Tibial nerve (tissue), 4 donors: ENCODE measurements at regions not wholly inside any gene's neighbourhood (a gene's known extent, or its start where the extent isn't known, plus 50 kb on each side); places are given as distances from the start of the nearest gene placed in this dataset.
"Not testable (repeated sequence)": the region's sequence is repeated elsewhere in the genome, so short reads cannot be mapped to it uniquely, and the experiment has no call there.

Experiments used
- DNase-seq, 2 donors: peaks; one replicate each; pipeline ENCODE4 v3.0.0-alpha.2; 2019; ENCODE audit warnings: low spot score in 2 of 2
- H3K27ac ChIP-seq, 4 donors: fragments of 200-600 bp; sonication (generic) in 3 of 4; one replicate each; pipeline ENCODE4 v1.5.1; 2017 to 2019; ENCODE audit warnings: mild to moderate bottlenecking in 1 of 4
- H3K27me3 ChIP-seq, 2 donors: fragments of 200-600 bp; sonication (generic) in 1 of 2; one replicate each; pipeline versions ENCODE4 v1.5.1 to v1.6.0; 2017 to 2019
- H3K36me3 ChIP-seq, 3 donors: fragments of 200-600 bp; sonication (generic); one replicate each; pipeline ENCODE4 v1.5.1; 2018 to 2019
- H3K4me1 ChIP-seq, 4 donors: fragments of 200-600 bp; sonication (generic) in 3 of 4; one replicate each; pipeline ENCODE4 v1.5.1; 2017 to 2019
- H3K4me3 ChIP-seq, 4 donors: fragments of 200-600 bp; sonication (generic) in 3 of 4; one replicate each; pipeline ENCODE4 v1.5.1; 2017 to 2019; ENCODE audit warnings: mild to moderate bottlenecking in 1 of 4, moderate library complexity in 1 of 4
- H3K9me3 ChIP-seq, 4 donors: fragments of 200-600 bp; sonication (generic) in 3 of 4; one replicate each; pipeline ENCODE4 v1.5.1; 2017 to 2019
- CTCF ChIP-seq, 5 experiments: fragments of 200-600 bp in 3 of 5; fragments of 450-650 bp in 2 of 5; sonication (generic) in 3 of 5; IDR thresholded peaks; one replicate each; pipeline ENCODE4 v1.5.1; 2016 to 2019; ENCODE audit warnings: antibody characterized with exemption in 5 of 5, mild to moderate bottlenecking in 3 of 5, moderate library complexity in 2 of 5
- EP300 ChIP-seq, 2 donors: sonication (generic); formaldehyde crosslinking; IDR thresholded peaks; one replicate each; pipeline ENCODE4 v1.6.1; 2017; ENCODE audit warnings: antibody characterized with exemption in 2 of 2, mild to moderate bottlenecking in 1 of 2
- POLR2A ChIP-seq, 2 donors: fragments of 450-650 bp; IDR thresholded peaks; one replicate each; pipeline ENCODE4 v1.6.1; 2017; ENCODE audit warnings: antibody characterized with exemption in 2 of 2, mild to moderate bottlenecking in 2 of 2, moderate library complexity in 2 of 2
- WGBS, 2 donors: methylation state at CpG; one replicate each; pipeline ENCODE4 v1.1.5; 2018; 5-methylcytosine and 5-hydroxymethylcytosine counted together

DNA sequence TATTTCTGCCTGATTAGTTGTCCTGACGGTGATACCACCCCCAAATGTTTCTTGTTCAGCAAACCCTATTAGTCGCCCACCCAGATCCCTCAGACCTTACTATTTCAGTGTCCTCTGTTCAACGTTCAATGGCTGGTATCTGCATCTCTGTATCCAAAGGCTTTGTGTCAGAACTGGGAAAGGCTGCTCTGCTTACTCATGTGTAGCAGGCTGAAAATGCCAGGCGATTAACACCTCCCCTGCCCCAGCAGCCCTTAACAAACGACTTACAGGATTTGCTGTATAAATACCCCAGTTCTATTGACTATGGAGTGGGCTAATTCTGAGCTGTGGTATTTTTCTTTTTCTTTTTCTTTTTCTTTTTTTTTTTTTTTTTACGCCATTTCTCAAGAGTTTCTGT lies 415.0 kb downstream of the ZNF674 start:
- H3K27me3 ChIP-seq, result no peaks in the 10 kb centered on the region
- 44 to 46% methylated on average over 6 of the region's 6 CpGs for WGBS, 2 donors
- no peak overlapping the region for H3K27ac ChIP-seq
- no peaks in the 10 kb centered on the region for H3K4me1 ChIP-seq
- no peak overlapping the region for H3K4me3 ChIP-seq
- H3K9me3 ChIP-seq, result no peaks in the 10 kb centered on the region
- TF ChIP-seq CTCF (IDR thresholded peaks at IDR 0.05) (no peak), POLR2A (IDR thresholded peaks at IDR 0.05) (no peak), EP300 (IDR thresholded peaks at IDR 0.05) (no peak)
- no peak for DNase-seq
- no peaks in the 10 kb centered on the region for H3K36me3 ChIP-seq

DNA sequence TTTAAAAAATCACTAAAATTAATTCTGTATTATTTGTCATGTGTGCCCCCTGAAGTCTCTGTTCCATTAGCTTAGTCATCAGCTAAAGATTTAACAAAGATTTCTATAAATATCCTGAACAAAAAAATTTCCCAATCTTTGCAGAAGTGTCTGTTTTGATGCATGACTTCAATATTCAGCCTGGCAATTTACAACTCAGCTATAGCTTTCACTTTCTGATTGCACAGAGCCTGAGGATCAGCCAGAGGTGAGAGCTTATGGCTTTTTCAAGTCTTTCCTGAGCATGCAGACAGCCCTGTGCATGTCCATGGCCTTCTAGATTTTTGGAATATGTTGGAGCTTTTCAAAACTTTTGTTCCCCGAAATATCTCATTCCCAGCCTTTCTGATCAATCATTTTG lies 420.1 kb downstream of the ZNF674 start:
- H3K36me3 ChIP-seq, result no peaks in the 10 kb centered on the region
- H3K4me3 ChIP-seq, result no peak overlapping the region
- DNase-seq, result no peak
- no peak for TF ChIP-seq CTCF (IDR thresholded peaks at IDR 0.05)
- no peak for TF ChIP-seq EP300 (IDR thresholded peaks at IDR 0.05)
- no peak for TF ChIP-seq POLR2A (IDR thresholded peaks at IDR 0.05)
- no peaks in the 10 kb centered on the region for H3K4me1 ChIP-seq
- H3K9me3 ChIP-seq, result no peaks in the 10 kb centered on the region
- H3K27me3 ChIP-seq, result no peaks in the 10 kb centered on the region
- H3K27ac ChIP-seq, result no peak overlapping the region
- WGBS, 2 donors, result 44 to 79% methylated on average over 1 of the region's 1 CpG

- no peaks in the 10 kb centered on the region for H3K4me1 ChIP-seq
- TF ChIP-seq CTCF (IDR thresholded peaks at IDR 0.05) (no peak), POLR2A (IDR thresholded peaks at IDR 0.05) (no peak), EP300 (IDR thresholded peaks at IDR 0.05) (no peak)
- no peaks in the 10 kb centered on the region for H3K36me3 ChIP-seq
- 71 to 100% methylated on average over 1 to 2 of the region's 2 CpGs for WGBS, 2 donors
- H3K27ac ChIP-seq, result no peak overlapping the region
- DNase-seq, result no peak
- H3K9me3 ChIP-seq, result no peaks in the 10 kb centered on the region
- H3K27me3 ChIP-seq, result no peaks in the 10 kb centered on the region
- no peak overlapping the region for H3K4me3 ChIP-seq
Measured at GRCh38 chrX:46117234-46117633, 428.0 kb downstream of the ZNF674 start.

DNA sequence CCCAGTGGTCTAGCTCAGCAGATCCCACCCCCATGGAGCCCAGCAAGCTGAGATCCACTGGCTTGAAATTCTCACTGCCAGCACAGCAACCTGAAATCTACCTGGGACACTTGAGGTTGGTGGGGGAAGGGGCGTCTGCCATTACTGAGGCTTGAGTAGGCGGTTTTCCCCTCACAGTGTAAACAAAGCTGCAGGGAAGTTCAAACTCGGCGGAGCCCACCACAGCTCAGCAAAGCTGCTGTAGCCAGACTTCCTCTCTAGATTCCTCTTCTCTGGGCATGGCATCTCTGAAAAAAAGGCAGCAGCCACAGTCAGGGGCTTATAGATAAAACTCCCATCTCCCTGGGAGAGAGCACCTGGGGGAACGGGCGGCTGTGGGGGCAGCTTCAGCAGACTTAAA lies 457.9 kb downstream of the ZNF674 start:
- not testable (repeated sequence) for H3K36me3 ChIP-seq, H3K27ac ChIP-seq, H3K27me3 ChIP-seq, H3K9me3 ChIP-seq, H3K4me1 ChIP-seq, DNase-seq, H3K4me3 ChIP-seq
- 48 to 84% methylated on average over 3 to 5 of the region's 6 CpGs for WGBS, 2 donors

DNA sequence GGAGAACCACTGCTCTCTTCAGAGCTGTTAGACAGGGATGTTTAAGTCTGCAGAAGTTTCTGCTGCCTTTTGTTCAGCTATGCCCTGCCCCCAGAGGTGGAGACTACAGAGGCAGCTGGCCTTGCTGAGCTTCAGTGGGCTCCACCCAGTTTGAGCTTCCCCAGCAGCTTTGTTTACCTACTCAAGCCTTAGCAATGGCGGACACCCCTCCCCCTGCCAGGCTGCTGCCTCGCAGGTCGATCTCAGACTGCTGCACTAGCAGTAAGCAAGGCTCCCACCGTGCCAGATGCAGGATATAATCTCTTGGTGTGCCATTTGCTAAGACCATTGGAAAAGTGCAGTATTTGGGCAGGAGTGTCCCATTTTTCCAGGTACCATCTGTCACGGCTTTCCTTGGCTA lies 465.1 kb downstream of the ZNF674 start:
- H3K36me3 ChIP-seq, H3K4me3 ChIP-seq, H3K9me3 ChIP-seq, H3K27ac ChIP-seq, H3K4me1 ChIP-seq, H3K27me3 ChIP-seq, DNase-seq: not testable (repeated sequence)
- 86 to 88% methylated on average over 4 to 5 of the region's 5 CpGs for WGBS, 2 donors

- H3K9me3 ChIP-seq, result no peaks in the 10 kb centered on the region
- no peak overlapping the region for H3K4me3 ChIP-seq
- no peaks in the 10 kb centered on the region for H3K4me1 ChIP-seq
- 67 to 77% methylated on average over 3 of the region's 3 CpGs for whole genome bisulfite sequencing, 2 donors
- H3K27ac ChIP-seq, result no peak overlapping the region
- TF ChIP-seq CTCF (IDR thresholded peaks at IDR 0.05), result no peak
- TF ChIP-seq POLR2A (IDR thresholded peaks at IDR 0.05), result no peak
- no peak for TF ChIP-seq EP300 (IDR thresholded peaks at IDR 0.05)
- no peak for DNase-seq
- H3K36me3 ChIP-seq, result no peaks in the 10 kb centered on the region
- H3K27me3 ChIP-seq, result no peaks in the 10 kb centered on the region
Measured at GRCh38 chrX:46072791-46073190, 472.4 kb downstream of the ZNF674 start.
